ENCODE measurements at regions not wholly inside any gene's neighbourhood (a gene's known extent, or its start where the extent isn't known, plus 50 kb on each side); places are given as distances from the start of the nearest gene placed in this dataset.

GRCh38 chr10:113219446-113219845 lies 269.4 kb downstream of the TCF7L2 start:
- no peaks in the 10 kb centered on the region for H3K36me3 Mint-ChIP-seq (ENCODE audit: insufficient read depth)
- no peak for ATAC-seq
- H3K4me3 Mint-ChIP-seq: no peak overlapping the region
- no peaks in the 10 kb centered on the region for H3K9me3 Mint-ChIP-seq
- peaks cover 4% of the 10 kb centered on the region for H3K4me1 Mint-ChIP-seq (ENCODE audit: low read depth)
- peaks cover 28% of the 10 kb centered on the region for H3K27me3 Mint-ChIP-seq (ENCODE audit: low read depth)
- DNase-seq: no peak

GRCh38 chr10:113221756-113222168 lies 271.7 kb downstream of the TCF7L2 start:
- no peak overlapping the region for H3K4me3 Mint-ChIP-seq
- ATAC-seq: no peak
- no peaks in the 10 kb centered on the region for H3K36me3 Mint-ChIP-seq (ENCODE audit: insufficient read depth)
- H3K4me1 Mint-ChIP-seq (ENCODE audit: low read depth): peaks cover 11% of the 10 kb centered on the region
- peaks cover 38% of the 10 kb centered on the region for H3K27me3 Mint-ChIP-seq (ENCODE audit: low read depth)
- DNase-seq: no peak
- no peaks in the 10 kb centered on the region for H3K9me3 Mint-ChIP-seq

- Mint-ChIP-seq H3K27me3 (ENCODE audit: low read depth) (peaks cover 39% of the 10 kb centered on the region), H3K9me3 (no peaks in the 10 kb centered on the region), H3K4me1 (ENCODE audit: low read depth) (peaks cover 15% of the 10 kb centered on the region), H3K4me3 (no peak overlapping the region), H3K36me3 (ENCODE audit: insufficient read depth) (no peaks in the 10 kb centered on the region)
- no peak for DNase-seq
- ATAC-seq: no peak
Observed at GRCh38 chr10:113222207-113222606, 272.2 kb downstream of the TCF7L2 start.

- Mint-ChIP-seq H3K27me3 (ENCODE audit: low read depth) (peaks cover 55% of the 10 kb centered on the region), H3K9me3 (no peaks in the 10 kb centered on the region), H3K4me3 (no peak overlapping the region), H3K4me1 (ENCODE audit: low read depth) (peaks cover 15% of the 10 kb centered on the region), H3K36me3 (ENCODE audit: insufficient read depth) (no peaks in the 10 kb centered on the region)
- ATAC-seq (no peak), DNase-seq (no peak)
Observed at GRCh38 chr10:113225364-113225763, 275.3 kb downstream of the TCF7L2 start.

DNA sequence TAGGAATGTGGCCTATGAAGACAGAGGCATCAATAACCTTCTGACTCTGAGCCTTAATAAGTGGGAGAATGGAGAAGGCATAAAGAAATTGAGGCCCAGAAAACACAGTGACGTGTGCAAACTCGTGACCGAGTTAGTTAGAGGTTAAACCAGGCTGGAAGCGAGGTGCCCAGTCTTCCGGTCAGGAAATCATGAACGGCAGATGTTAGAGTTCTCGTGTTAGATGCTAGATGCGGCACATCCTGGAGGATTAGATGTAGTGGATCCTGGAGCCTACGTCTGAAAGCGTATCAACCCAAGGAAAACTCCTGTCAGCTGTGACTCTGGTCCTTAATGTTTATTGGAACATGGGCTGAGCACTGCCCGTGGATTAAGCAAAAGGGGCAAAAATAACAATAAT lies 275.9 kb downstream of the TCF7L2 start:
- ATAC-seq: no peak
- Mint-ChIP-seq H3K27me3 (ENCODE audit: low read depth) (peaks cover 55% of the 10 kb centered on the region), H3K36me3 (ENCODE audit: insufficient read depth) (no peaks in the 10 kb centered on the region), H3K4me3 (no peak overlapping the region), H3K4me1 (ENCODE audit: low read depth) (peaks cover 15% of the 10 kb centered on the region), H3K9me3 (no peaks in the 10 kb centered on the region)
- no peak for DNase-seq

GRCh38 chr10:113226399-113226798 lies 276.4 kb downstream of the TCF7L2 start:
- H3K4me3 Mint-ChIP-seq: no peak overlapping the region
- H3K36me3 Mint-ChIP-seq (ENCODE audit: insufficient read depth): no peaks in the 10 kb centered on the region
- peak; percentile 79 to 80 for ATAC-seq
- peaks cover 52% of the 10 kb centered on the region for H3K27me3 Mint-ChIP-seq (ENCODE audit: low read depth)
- peaks cover 15% of the 10 kb centered on the region for H3K4me1 Mint-ChIP-seq (ENCODE audit: low read depth)
- no peak for DNase-seq
- H3K9me3 Mint-ChIP-seq: no peaks in the 10 kb centered on the region

DNA sequence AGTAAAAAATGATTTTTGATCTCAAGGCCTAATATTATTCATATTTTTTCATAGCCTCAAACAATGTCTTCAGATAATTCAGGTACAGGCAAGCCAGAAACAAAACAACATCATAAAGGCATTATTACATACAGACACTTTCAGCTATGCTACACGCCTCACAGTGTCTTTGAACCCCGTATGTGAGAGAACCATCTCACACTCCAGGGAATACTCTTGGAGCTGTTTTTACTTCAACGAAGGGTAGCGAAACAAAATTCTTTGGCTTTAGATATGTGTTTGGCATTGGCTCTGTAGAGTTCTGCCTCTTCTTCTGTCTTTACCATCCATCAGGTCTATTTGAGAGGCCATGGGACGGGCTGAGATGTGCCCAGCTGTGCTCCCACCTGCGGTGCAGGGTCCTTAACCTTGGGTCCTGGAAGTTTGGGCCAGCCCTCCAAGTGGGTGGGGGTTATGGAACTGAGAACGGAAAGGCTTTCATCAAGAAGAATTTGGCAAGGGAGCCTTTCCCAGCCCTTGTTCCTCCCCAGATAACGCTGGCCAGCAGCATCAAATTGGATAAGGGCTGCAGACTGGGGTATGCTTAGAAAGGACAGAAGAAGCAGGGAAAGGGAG lies 276.9 kb downstream of the TCF7L2 start:
- no peak overlapping the region for H3K4me3 Mint-ChIP-seq
- no peaks in the 10 kb centered on the region for H3K9me3 Mint-ChIP-seq
- H3K4me1 Mint-ChIP-seq (ENCODE audit: low read depth): peaks cover 14% of the 10 kb centered on the region
- ATAC-seq: peak in 1 of 2 donors; percentile 11
- peaks cover 52% of the 10 kb centered on the region for H3K27me3 Mint-ChIP-seq (ENCODE audit: low read depth)
- no peaks in the 10 kb centered on the region for H3K36me3 Mint-ChIP-seq (ENCODE audit: insufficient read depth)
- no peak for DNase-seq

- no peak overlapping the region for H3K4me3 Mint-ChIP-seq
- H3K4me1 Mint-ChIP-seq (ENCODE audit: low read depth): peaks cover 11% of the 10 kb centered on the region
- no peak for ATAC-seq
- no peaks in the 10 kb centered on the region for H3K36me3 Mint-ChIP-seq (ENCODE audit: insufficient read depth)
- H3K9me3 Mint-ChIP-seq: no peaks in the 10 kb centered on the region
- DNase-seq: no peak
- peaks cover 39% of the 10 kb centered on the region for H3K27me3 Mint-ChIP-seq (ENCODE audit: low read depth)
Observed at GRCh38 chr10:113228530-113228929, 278.5 kb downstream of the TCF7L2 start.

GRCh38 chr10:113230011-113230610 lies 280.1 kb downstream of the TCF7L2 start:
- no peaks in the 10 kb centered on the region for H3K36me3 Mint-ChIP-seq (ENCODE audit: insufficient read depth)
- peaks cover 32% of the 10 kb centered on the region for H3K27me3 Mint-ChIP-seq (ENCODE audit: low read depth)
- peaks cover 11% of the 10 kb centered on the region for H3K4me1 Mint-ChIP-seq (ENCODE audit: low read depth)
- H3K9me3 Mint-ChIP-seq: no peaks in the 10 kb centered on the region
- no peak for ATAC-seq
- H3K4me3 Mint-ChIP-seq: no peak overlapping the region
- DNase-seq: no peak

DNA sequence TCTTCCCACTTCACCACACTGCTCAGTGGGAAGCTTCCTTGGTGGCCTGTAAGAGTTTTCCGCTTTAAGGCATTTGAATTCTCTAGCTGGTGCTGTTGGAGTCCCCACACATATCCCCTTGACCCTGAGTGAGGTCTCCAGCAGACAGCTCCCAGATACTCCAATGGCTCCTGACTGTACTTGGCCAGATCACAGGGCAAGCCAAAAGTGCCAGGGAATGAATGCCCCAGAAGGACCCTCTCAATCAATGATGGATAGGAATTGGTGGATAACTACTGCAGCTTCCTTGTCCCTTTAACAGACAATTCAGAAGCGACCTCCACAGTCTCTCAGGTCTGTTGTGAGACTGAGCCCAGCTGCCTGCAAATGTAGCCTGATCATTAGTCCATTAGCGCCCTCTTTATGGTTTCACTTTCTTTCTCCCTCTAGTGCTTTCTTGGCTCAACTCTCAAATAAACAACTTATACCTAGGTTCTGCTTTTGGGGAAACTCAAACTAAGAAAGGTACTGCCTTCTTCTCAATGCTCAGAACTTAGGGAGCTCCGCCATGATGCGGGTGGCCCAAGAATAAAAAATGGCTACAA lies 283.0 kb downstream of the TCF7L2 start:
- Mint-ChIP-seq H3K9me3 (no peaks in the 10 kb centered on the region), H3K4me3 (no peak overlapping the region), H3K4me1 (ENCODE audit: low read depth) (no peaks in the 10 kb centered on the region), H3K27me3 (ENCODE audit: low read depth) (peaks cover 15% of the 10 kb centered on the region), H3K36me3 (ENCODE audit: insufficient read depth) (no peaks in the 10 kb centered on the region)
- DNase-seq (no peak), ATAC-seq (no peak)

- no peak for ATAC-seq
- H3K4me1 Mint-ChIP-seq (ENCODE audit: low read depth): no peaks in the 10 kb centered on the region
- H3K27me3 Mint-ChIP-seq (ENCODE audit: low read depth): peaks cover 6% of the 10 kb centered on the region
Observed at GRCh38 chr10:113234481-113234880, 284.4 kb downstream of the TCF7L2 start.

GRCh38 chr10:113235508-113235907 lies 285.5 kb downstream of the TCF7L2 start:
- Mint-ChIP-seq H3K9me3 (no peaks in the 10 kb centered on the region), H3K27me3 (ENCODE audit: low read depth) (no peaks in the 10 kb centered on the region), H3K4me3 (no peak overlapping the region), H3K36me3 (ENCODE audit: insufficient read depth) (no peaks in the 10 kb centered on the region), H3K4me1 (ENCODE audit: low read depth) (no peaks in the 10 kb centered on the region)
- DNase-seq (no peak), ATAC-seq (no peak)

More at GRCh38 chr10:113234481-113234880, 284.4 kb downstream of the TCF7L2 start:
- Mint-ChIP-seq H3K36me3 (ENCODE audit: insufficient read depth) (no peaks in the 10 kb centered on the region), H3K4me3 (no peak overlapping the region), H3K9me3 (no peaks in the 10 kb centered on the region)
- no peak for DNase-seq

GRCh38 chr10:113236998-113237397 lies 287.0 kb downstream of the TCF7L2 start:
- H3K4me1 Mint-ChIP-seq (ENCODE audit: low read depth): no peaks in the 10 kb centered on the region
- H3K27me3 Mint-ChIP-seq (ENCODE audit: low read depth): no peaks in the 10 kb centered on the region
- DNase-seq (no peak), ATAC-seq (no peak)
- no peak overlapping the region for H3K4me3 Mint-ChIP-seq
- no peaks in the 10 kb centered on the region for H3K9me3 Mint-ChIP-seq
- H3K36me3 Mint-ChIP-seq (ENCODE audit: insufficient read depth): no peaks in the 10 kb centered on the region

- no peak for ATAC-seq
- Mint-ChIP-seq H3K4me3 (no peak overlapping the region), H3K4me1 (ENCODE audit: low read depth) (peaks cover 2% of the 10 kb centered on the region), H3K27me3 (ENCODE audit: low read depth) (peaks cover 6% of the 10 kb centered on the region), H3K9me3 (no peaks in the 10 kb centered on the region), H3K36me3 (ENCODE audit: insufficient read depth) (no peaks in the 10 kb centered on the region)
- no peak for DNase-seq
Observed at GRCh38 chr10:113239566-113240350, 289.7 kb downstream of the TCF7L2 start.

Data from activated T-cell treated with anti-CD3 and anti-CD28 coated beads, Interleukin-2, amount 50 U/mL, for 4 hours (primary cell).